GM23338 (cell line): ENCODE measurements at regions not wholly inside any gene's neighbourhood (a gene's known extent, or its start where the extent isn't known, plus 50 kb on each side); places are given as distances from the start of the nearest gene placed in this dataset.

Experiments
- ATAC-seq: fragments of 200-7000 bp; cut with Tn5 transposase; 3 replicates; pipeline ENCODE4 v1.9.1; 2020
- DNase-seq: peaks from one replicate; pipeline ENCODE4 v3.0.0-alpha.2; 2015; ENCODE audit warnings: low spot score
- H2AFZ ChIP-seq: fragments of 200-600 bp; sonication (generic); 2 replicates; pipeline ENCODE4 v1.8.0; 2016; ENCODE audit warnings: antibody characterized with exemption, mild to moderate bottlenecking, moderate library complexity
- H3F3A ChIP-seq: fragments of 200-600 bp; sonication (generic); replicated peaks from 2 replicates; pipeline ENCODE4 v1.8.0; 2017; ENCODE audit warnings: antibody characterized with exemption, mixed run types, low read depth
- H3K27ac ChIP-seq: fragments of 200-600 bp; sonication (generic); 2 replicates; pipeline ENCODE4 v1.6.1; 2016; ENCODE audit warnings: low read depth
- H3K27me3 ChIP-seq: fragments of 200-600 bp; sonication (generic); 2 replicates; pipeline ENCODE4 v1.8.0; 2016; ENCODE audit warnings: mild to moderate bottlenecking, mixed run types, moderate library complexity; ENCODE audit not compliant: insufficient read depth
- H3K36me3 ChIP-seq: fragments of 200-600 bp; sonication (generic); 2 replicates; pipeline ENCODE4 v1.8.0; 2016; ENCODE audit warnings: mild to moderate bottlenecking; ENCODE audit not compliant: insufficient read depth
- H3K4me1 ChIP-seq: fragments of 200-600 bp; sonication (generic); 2 replicates; pipeline ENCODE4 v1.8.0; 2016; ENCODE audit warnings: mild to moderate bottlenecking, moderate library complexity; ENCODE audit not compliant: insufficient read depth
- H3K4me2 ChIP-seq: fragments of 200-600 bp; sonication (generic); 2 replicates; pipeline ENCODE4 v1.7.1; 2017; ENCODE audit warnings: mixed run types
- H3K4me3 ChIP-seq: fragments of 200-600 bp; sonication (generic); 2 replicates; pipeline ENCODE4 v1.6.1; 2016; ENCODE audit warnings: mixed run types
- H3K79me2 ChIP-seq: fragments of 200-600 bp; sonication (generic); replicated peaks from 2 replicates; pipeline ENCODE4 v1.8.0; 2017; ENCODE audit warnings: mild to moderate bottlenecking; ENCODE audit not compliant: insufficient read depth
- H3K9me2 ChIP-seq: fragments of 200-600 bp; sonication (generic); 2 replicates; pipeline ENCODE4 v1.8.0; 2017; ENCODE audit not compliant: insufficient read depth
- H4K20me1 ChIP-seq: fragments of 200-600 bp; sonication (generic); replicated peaks from 2 replicates; pipeline ENCODE4 v1.8.0; 2017; ENCODE audit warnings: mild to moderate bottlenecking; ENCODE audit not compliant: insufficient read depth
- H3K27ac Mint-ChIP-seq: 2 replicates; pipeline ENCODE4 v1.8.0; 2020; ENCODE audit warnings: inconsistent platforms, mild to moderate bottlenecking, moderate library complexity, mixed read lengths
- H3K27me3 Mint-ChIP-seq: 3 replicates; pipeline ENCODE4 v1.8.0; 2022; ENCODE audit warnings: low read depth, mild to moderate bottlenecking, moderate library complexity, mixed read lengths, inconsistent platforms; ENCODE audit not compliant: insufficient read depth, poor library complexity
- H3K36me3 Mint-ChIP-seq: 3 replicates; pipeline ENCODE4 v1.8.0; 2021; ENCODE audit warnings: low read depth, mild to moderate bottlenecking, inconsistent platforms, moderate library complexity, mixed read lengths
- H3K4me1 Mint-ChIP-seq: 3 replicates; pipeline ENCODE4 v1.8.0; 2020; ENCODE audit warnings: mild to moderate bottlenecking, inconsistent platforms, mixed read lengths
- H3K4me3 Mint-ChIP-seq: 3 replicates; pipeline ENCODE4 v1.8.0; 2021; ENCODE audit warnings: moderate library complexity, mild to moderate bottlenecking, inconsistent platforms, mixed read lengths
- H3K9me3 Mint-ChIP-seq: 3 replicates; pipeline ENCODE4 v1.8.0; 2020; ENCODE audit warnings: moderate library complexity, mild to moderate bottlenecking, inconsistent platforms, mixed read lengths
- CREB1 ChIP-seq: fragments of 250-450 bp; sonication (Bioruptor Pico); IDR thresholded peaks from 2 replicates; pipeline ENCODE4 v1.5.0; 2020; ENCODE audit warnings: low read depth, mild to moderate bottlenecking, moderate library complexity
- ETS1 ChIP-seq: IDR thresholded peaks from 2 replicates; pipeline ENCODE4 v1.6.1; 2016; ENCODE audit warnings: antibody characterized with exemption
- EZH2 ChIP-seq: fragments of 200-600 bp; sonication (generic); IDR thresholded peaks from one replicate; pipeline ENCODE4 v1.8.0; 2017; ENCODE audit warnings: antibody characterized with exemption, mild to moderate bottlenecking, low read depth; ENCODE audit not compliant: unreplicated experiment
- EZH2phosphoT487 ChIP-seq: fragments of 200-600 bp; sonication (generic); IDR thresholded peaks from one replicate; pipeline ENCODE4 v1.8.1; 2018; ENCODE audit warnings: antibody characterized with exemption; ENCODE audit not compliant: unreplicated experiment
- NANOG ChIP-seq: IDR thresholded peaks from 2 replicates; pipeline ENCODE4 v1.6.1; 2016; ENCODE audit warnings: antibody characterized with exemption, borderline replicate concordance
- POLR2AphosphoS5 ChIP-seq: IDR thresholded peaks from 2 replicates; pipeline ENCODE4 v1.6.1; 2016; ENCODE audit warnings: antibody characterized with exemption, low read depth
- REST ChIP-seq: IDR thresholded peaks from one replicate; pipeline ENCODE4 v1.6.1; 2018; ENCODE audit warnings: antibody characterized with exemption; ENCODE audit not compliant: unreplicated experiment
- STAT1 ChIP-seq: IDR thresholded peaks from one replicate; pipeline ENCODE4 v1.6.1; 2016; ENCODE audit warnings: antibody characterized with exemption; ENCODE audit not compliant: unreplicated experiment
- ZNF331 ChIP-seq: fragments of 250-450 bp; sonication (Bioruptor Pico); IDR thresholded peaks from 2 replicates; pipeline ENCODE4 v1.5.0; 2020; ENCODE audit warnings: low read depth, mild to moderate bottlenecking, moderate library complexity
- ZNF462 ChIP-seq: fragments of 250-450 bp; sonication (Bioruptor Pico); IDR thresholded peaks from 2 replicates; pipeline ENCODE4 v1.5.0; 2020; ENCODE audit warnings: mild to moderate bottlenecking, moderate library complexity

DNA sequence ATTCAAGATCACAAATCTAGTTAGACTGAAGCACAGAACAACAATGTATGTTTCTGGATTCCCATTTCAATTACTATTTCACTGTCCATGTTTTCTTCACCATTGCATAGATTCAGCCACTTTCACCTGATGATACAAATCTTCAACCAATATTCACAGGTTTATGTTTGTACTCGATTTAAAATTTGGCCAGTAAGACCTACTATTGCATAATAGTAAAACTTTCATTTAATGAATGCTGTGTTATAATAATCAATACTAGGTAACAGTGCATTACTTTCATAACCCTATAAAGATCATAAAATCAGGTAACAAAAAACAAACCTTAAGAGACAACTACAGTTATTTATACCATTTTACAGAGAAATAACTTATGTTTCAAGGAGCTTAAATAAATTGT lies 2209.1 kb downstream of the ARAP2 start (continued):
- TF ChIP-seq EZH2phosphoT487 (no peak), REST (no peak), ZNF331 (CRISPR knock-in tag) (no peak), CREB1 (CRISPR knock-in tag) (no peak), POLR2AphosphoS5 (no peak)

- Mint-ChIP-seq H3K27ac (no peak overlapping the region), H3K9me3 (no peaks in the 10 kb centered on the region), H3K36me3 (no peaks in the 10 kb centered on the region), H3K4me3 (no peak overlapping the region), H3K27me3 (no peaks in the 10 kb centered on the region), H3K4me1 (no peaks in the 10 kb centered on the region)
- Histone ChIP-seq H3K36me3 (no peaks in the 10 kb centered on the region), H2AFZ (no peak overlapping the region), H3K4me3 (no peak overlapping the region), H3K27ac (no peak overlapping the region), H3K27me3 (no peaks in the 10 kb centered on the region), H3K4me2 (no peak overlapping the region), H3K4me1 (no peaks in the 10 kb centered on the region), H3K9me2 (no peaks in the 10 kb centered on the region), H3F3A (no peaks in the 10 kb centered on the region), H4K20me1 (no peaks in the 10 kb centered on the region), H3K79me2 (no peaks in the 10 kb centered on the region)
- DNase-seq (no peak), ATAC-seq (no peak)
- TF ChIP-seq ZNF331 (CRISPR knock-in tag) (no peak), NANOG (no peak), ZNF462 (CRISPR knock-in tag) (no peak), ETS1 (no peak), EZH2 (no peak), STAT1 (no peak)
Measured at GRCh38 chr4:34037280-34037679, 2207.0 kb downstream of the ARAP2 start.
